ENCODE measurements at regions not wholly inside any gene's neighbourhood (a gene's known extent, or its start where the extent isn't known, plus 50 kb on each side); places are given as distances from the start of the nearest gene placed in this dataset.

DNA sequence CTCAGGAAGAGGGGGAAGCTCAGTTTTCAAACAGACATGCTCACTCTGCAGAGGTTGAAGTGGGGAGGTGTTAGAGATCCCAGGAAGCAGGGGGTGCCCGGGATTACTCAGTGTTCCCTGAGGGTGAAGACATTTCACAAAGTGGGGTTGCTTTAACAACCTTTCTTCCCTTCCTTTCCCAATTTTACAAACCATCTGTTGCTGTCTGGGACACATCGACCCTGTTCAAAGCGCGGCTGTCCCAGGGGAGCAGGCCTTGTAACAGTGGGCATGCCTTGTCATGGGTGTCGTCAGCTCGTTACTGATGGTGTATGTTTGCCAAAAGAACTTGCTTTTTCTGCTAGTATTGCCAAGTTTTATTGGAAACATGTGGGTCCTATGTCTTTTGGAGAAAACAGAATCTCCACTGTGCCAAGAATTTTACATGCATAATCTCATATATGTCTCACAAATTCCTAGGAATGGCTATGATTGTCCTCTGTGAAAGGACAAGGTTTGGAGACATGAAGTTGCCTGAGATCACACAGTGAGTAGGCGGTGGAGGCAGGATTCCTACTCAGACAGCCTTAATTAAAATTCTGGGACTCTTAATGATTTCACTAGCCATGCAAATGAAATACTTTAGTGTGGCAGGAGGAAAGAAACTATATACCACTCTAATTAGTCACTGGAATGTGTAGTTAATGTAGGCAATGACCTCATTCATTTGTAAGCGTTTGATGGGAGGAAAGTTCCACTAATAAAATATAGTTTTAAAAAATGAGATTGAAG is 198.9 kb downstream of the NXNL2 start:
- intact Hi-C loops (cut with micrococcal nuclease): no loop called here

DNA sequence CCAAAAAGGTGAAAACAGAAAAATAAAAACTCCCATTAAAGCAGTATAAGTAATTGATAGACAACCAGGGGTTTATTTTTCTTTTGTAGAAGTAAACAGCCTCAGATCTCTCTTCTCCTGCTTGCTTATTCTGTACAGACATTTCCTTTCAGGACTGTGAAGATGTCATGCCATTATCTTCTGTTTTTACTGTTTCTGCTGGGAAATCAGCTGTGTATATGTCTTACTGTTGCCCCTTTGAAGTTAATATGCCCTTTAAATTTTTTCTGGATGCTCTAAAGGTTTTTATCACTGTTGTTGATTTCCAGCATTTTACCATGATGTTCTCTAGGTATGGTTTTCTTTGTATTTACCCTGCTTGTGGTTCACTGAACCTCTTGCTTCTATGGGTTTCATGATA is 199.5 kb downstream of the NXNL2 start:
- intact Hi-C loops (cut with micrococcal nuclease): no loop called here

DNA sequence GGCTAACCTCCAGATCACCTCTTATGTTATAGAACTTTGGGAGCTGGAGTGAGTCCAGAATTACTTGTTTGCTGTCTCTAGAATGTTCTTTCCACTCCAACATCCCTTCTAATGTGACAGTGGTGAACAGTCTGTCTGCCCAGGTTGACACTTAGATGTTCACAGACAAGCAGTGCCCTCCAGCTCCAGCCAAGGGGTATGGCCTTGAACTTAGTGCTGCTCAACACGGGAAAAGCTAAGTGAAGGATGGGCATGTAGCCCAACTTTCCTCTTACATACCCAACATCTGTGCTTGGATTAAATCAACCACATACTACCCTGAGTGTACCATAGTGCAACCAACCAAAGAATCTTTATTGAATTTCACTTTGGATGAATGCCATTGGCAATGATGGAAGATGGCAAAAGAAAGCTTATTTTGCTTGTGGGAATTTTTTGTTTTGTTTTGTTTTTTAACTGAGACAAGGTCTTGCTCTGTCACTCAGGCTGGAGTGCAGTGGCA is 201.2 kb downstream of the NXNL2 start:
- intact Hi-C loops (cut with micrococcal nuclease): no loop called here

DNA sequence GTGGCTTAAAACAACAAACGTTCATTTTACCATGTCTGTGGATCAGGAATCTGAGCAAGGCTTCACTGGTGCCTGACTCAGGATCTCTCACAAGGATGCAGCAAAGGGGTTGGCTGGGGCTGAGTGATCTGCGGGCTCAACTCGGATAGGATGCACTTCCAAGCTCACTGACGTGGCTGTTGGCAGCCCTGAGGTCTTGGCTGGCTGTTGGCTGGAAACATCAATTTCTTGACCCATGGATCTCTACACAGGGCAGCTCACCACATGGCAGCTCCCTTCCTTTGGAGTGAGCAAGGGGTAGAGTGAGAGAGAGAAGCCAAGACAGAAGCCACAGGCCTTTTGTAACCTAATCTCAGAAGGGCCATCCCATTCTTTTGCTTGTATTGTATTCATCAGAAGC is 202.1 kb downstream of the NXNL2 start:
- intact Hi-C loops (cut with micrococcal nuclease): no loop called here

DNA sequence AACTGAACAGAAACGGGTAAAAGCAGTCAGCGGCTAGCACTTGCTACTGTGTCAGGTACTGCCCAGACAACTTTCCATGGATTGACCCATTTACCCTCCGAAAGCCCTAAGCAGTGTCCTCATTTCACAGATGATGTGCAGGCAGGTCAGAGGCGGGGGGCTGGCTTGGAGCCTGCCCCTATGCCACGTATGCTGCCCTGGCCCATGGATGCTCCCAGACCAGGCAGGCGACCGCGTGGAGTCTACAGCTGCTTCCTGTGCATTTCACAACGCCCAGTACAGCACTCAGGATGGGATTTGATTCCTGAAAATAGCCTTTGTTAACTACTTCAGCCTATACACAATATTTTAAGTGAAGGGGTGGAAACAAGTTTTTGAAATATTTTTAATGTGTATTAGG is 202.9 kb downstream of the NXNL2 start:
- intact Hi-C loops (cut with micrococcal nuclease): no loop called here

DNA sequence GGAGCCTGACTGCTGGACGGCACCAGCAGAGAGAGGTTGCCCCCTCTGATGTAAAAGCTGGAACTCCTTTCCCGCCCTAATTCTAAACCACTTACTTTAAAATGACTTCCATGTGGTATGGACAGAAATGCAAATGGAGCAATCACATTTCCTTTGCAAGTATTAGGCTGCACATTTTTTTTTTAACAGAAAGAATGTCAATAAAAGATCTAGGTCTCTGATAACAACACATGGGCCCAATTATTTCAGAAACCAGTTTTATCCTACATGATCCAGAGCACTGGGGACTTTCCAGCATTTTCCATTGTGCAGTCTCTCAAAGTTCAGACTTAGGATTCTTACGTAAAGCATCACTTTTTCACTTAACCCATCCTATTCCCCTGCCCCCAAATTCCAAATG is 203.7 kb downstream of the NXNL2 start:
- intact Hi-C loops (cut with micrococcal nuclease): no loop called here

DNA sequence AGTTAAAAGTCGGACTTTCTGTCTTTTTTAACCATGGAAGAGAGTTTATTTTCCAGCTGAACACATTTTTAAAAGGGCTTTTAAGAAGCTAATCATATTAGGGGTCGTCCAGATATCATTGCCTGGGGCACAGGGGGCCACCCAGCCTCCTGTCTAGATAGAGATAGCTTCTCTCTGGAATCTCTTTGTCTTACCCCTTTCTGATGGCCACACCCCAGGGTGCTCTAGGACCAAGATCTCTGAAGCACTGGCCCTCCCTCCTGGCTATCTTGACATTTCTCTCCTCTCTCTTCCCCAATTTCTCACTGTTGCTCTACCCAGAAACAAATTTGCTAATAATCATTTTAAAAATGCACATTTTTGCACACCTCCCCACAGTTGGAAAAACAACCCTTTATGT is 204.4 kb downstream of the NXNL2 start:
- intact Hi-C loops (cut with micrococcal nuclease): no loop called here

DNA sequence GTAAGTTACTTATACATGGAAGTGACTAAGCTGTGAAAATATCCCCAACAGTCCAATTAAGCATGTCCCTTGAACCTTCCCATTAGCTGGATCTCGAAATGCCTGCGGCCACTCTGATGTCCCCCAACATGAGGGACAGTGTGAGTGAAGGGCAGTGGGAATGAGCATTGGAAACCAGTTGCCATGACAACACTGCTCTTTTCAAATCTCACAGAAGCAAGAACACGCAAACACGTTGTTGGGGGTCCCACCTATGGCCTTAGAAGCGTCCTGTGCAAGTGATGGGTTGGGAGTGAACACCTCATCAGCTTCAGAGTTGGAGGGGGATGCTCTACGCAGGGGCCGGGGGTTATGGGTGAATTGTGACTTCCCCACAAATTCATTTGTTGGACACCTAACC is 205.9 kb downstream of the NXNL2 start:
- intact Hi-C loops (cut with micrococcal nuclease): loop anchor here (1.0 to 2.0 kb wide), 2 partner anchors 147 to 790 kb away; no protein-coding TSS in a partner anchor

DNA sequence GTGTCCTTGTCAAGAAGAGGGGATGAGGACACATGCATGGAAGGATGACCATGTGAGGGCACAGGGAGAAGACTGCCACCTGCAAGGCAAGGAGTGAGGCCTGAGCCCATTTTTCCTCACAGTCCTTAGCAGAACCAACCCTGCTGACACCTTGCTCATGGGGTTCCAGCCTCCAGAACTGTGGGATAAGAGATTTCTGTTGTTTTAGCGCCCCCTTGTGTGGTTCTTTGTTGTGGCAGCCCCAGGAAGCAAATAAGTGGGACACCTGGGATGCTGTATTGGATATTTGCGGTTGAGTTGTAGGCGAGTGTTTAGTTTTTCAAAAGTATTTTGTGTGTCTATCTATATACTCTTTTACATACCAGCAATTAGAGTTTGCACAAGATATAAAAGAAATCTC is 206.4 kb downstream of the NXNL2 start:
- intact Hi-C loops (cut with micrococcal nuclease): loop anchor here (1.0 to 2.0 kb wide), 2 partner anchors 147 to 791 kb away; no protein-coding TSS in a partner anchor

DNA sequence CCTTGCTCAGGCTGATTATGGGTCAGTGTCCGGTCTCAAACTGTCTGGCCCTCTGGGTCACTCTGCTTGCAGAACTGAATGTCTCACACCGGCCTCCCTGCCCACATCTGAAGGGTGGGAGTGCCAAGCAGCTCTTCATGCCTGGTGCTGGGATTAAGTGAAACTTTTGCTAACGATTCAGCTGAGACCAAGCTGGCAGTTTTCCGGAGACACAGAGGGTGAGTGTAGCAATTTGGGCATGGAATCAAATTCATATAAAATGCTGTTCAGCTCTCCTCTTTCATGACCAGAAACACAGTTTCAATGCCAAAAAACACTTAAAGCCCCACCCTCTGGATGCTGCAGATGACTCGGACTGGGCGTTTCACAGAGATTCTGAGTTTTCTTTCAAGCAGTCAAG is 207.5 kb downstream of the NXNL2 start:
- intact Hi-C loops (cut with micrococcal nuclease): no loop called here

DNA sequence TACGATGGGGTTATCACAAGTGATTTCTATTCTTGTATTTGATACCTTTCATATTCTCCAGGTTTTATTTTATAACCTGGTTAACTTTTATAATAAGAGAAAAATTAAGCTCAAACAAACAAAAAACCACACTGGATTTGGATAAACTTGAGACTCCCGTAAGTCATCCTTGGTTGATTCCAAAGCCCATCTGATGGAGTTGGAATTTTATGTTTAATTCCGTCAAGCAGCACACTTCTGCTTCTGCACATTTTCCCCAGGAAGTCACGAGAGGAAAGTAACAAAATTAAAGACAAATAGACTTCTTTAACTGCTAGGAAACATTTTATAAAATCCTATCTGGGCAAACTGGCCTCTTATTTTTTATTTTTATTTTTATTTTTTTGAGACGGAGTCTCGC is 207.9 kb downstream of the NXNL2 start:
- intact Hi-C loops (cut with micrococcal nuclease): no loop called here

DNA sequence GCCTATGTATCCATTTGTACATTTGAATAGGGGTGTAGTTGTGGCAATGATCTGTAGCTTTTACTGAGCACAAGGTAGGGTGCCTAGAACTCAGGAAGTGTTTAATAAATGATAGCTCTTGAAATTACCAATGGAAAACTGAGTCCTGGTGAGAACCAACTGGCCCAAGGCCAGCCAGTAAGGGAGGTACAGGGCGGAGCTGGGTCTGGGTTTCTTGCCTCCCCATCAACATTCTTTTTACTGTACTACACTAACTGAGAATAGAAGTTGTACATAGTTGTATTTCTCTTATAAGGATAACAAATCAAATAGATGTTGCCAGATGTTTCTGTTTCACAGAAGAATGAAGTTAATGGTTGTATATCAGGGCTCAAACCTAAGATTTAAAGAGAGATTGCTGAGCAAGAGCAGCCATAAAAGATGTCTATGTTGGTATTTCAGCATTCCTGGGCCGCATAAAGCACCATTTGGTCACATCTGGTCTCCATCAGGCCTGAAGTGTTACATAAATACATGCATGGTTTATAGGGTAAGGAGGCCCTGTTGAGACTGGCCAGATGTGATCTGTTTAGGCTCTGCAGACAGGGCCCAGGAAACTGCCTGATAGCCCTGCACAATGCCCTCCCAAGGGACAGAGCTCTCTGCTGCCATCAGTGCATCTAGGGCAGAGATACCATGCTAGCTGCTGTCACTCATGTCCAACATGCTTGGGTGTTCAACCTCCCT is 210.5 kb downstream of the NXNL2 start:
- intact Hi-C loops (cut with micrococcal nuclease): no loop called here

DNA sequence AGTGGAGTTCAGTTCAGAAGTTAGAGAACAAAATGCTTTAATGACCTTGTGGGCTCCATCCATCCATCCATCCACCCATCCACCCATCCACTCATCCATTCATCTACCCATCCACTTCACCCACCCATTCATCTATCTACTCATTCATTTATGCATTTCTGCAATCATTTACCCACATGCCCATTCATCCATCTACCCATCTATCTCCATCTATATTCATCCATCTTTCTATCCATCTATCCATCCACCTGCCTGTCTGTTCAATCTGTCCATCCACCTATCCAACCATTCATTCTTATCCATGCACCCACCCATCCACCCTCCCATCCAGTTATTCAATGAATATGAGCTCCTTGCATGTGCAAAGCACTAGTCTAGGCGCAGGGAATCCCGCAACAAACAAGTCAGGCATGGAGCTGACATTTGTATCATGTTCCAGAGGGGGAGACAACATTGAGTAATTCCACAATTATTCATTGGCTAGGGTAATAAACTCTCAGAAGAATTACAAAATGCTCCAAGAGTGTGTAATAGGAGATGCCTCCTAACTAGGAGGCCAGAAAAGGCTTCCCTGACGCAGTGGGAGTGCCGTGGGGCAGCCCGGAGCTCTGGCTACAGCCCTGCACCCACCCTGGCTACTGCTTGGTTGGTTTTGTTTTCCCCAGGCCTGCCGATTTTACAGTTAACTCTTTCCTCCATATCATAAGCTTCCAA is 211.2 kb downstream of the NXNL2 start:
- intact Hi-C loops (cut with micrococcal nuclease): no loop called here

DNA sequence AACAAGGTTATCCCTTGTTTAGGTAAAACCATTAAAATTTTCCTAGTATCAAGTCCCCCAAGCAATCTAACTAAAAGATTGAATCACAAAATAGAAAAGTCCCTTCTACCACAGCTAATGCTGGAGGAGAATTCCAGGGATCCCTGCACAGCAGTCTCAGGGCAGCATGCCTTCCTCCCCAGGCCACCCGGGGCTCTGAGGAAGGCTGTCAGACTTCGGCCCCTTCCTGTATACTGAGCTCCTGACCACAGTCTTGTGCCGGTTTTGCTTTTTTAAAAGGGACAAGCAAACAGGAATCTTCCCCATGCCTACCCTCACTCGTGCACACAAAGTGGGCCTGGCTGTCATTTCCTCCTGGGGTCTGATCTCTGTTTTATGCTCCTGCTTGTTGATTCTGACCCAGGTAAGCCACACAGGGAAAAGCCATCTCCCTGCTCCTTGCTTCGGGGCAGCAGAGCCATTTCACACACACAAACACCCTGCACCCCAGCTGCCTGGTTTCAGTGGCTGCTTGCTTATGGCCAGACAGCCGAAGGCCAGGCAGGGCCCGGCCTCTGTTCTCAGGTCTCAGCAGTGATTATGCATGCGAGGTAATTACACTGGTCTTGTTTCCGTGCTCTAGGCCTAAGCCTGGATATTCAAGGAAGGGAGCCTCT is 211.9 kb downstream of the NXNL2 start:
- intact Hi-C loops (cut with micrococcal nuclease): no loop called here

DNA sequence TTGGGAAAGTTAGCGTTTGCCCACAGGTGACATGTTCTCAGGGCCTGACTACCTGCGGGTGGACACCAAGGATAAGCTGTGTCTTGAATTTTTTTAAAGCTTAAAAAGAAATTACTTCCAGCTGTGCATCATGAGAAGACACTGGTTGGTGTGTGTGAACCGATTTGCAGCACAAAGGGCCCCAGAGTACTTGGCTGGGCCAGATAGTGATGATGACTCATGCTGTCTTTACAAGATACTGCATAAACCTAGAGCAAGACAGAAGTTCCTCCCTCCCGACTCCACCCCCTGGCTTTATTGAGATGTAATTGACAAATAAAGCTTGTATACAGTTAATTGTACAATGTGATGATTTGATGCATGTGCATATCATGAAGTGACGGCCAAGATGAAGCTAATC is 212.8 kb downstream of the NXNL2 start:
- intact Hi-C loops (cut with micrococcal nuclease): no loop called here

DNA sequence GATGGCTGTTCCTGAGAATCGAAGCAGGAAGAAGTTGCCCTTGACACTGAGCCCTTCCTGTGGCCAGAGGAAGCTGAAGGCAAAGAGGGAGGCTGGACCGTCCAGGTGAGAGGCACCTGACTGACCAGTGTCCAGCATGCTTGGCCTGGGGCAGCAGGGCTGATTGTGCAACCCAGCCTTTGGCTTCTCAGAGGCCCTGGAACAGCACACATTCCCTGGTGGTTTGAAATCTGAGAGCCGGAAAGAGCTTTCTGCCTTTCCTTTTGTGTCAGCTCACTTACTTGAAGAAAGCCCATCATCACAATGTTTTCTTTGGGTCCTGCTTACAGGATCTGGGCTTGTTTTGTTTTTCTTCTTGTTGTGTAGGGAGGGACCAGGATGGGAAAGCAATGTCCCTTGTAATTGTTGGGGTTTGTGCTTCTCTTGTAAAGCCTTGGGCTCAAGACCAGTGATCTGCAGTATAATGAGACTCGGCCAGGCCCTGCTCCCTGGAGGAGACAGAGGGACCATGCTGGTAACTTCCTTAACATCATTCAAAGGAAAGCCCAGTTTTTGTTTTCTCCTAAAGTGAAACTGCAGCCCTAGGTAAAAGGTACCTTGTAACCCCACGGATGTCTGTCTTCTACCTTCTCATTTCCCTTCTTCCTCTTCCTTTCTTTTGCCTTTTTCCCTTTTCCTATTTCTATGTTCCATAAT is 213.7 kb downstream of the NXNL2 start:
- intact Hi-C loops (cut with micrococcal nuclease): no loop called here

DNA sequence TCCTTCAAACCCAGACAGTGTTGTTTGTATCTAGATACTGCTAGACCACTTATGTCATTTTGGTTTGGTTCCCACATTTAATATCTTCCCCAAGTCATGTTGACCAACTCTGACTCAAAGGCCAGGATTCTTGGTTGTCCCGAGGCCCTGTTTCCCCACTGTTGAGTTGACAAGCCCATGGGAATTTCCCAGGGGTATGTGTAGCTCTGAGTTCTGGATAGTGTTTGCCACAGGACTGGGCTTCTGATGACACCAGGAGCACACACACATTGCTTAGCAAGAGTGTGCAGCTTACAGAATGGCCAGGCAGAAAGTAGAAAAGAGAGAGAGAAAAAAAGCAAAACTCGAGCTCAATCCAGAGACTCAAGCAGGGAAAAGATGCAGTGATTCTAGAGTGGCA is 214.4 kb downstream of the NXNL2 start:
- intact Hi-C loops (cut with micrococcal nuclease): no loop called here

DNA sequence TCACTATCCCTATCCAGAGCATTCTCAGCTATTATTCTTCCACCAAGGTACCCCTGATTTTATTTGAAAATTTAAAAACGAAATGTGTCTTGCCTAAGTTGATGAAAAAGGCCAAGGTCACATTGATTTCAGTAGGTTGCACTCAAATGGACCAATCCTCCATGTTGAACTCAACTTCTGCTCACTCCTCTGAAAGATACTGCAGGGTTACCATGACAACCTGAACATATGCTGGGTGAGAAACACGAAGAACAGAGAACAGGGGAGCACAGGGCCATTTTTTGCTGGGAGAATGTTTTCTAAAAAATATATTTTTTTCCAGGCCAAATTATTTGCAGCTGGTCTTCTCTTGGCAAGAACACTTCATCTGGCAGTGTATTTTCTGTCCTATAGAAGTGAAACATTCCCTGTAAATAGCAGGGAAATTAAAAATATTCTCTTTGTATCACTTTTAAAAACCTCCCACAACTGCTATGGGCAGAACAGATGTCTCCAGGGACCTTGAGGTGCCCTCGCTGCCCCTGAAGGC is 215.9 kb downstream of the NXNL2 start:
- intact Hi-C loops (cut with micrococcal nuclease): no loop called here

DNA sequence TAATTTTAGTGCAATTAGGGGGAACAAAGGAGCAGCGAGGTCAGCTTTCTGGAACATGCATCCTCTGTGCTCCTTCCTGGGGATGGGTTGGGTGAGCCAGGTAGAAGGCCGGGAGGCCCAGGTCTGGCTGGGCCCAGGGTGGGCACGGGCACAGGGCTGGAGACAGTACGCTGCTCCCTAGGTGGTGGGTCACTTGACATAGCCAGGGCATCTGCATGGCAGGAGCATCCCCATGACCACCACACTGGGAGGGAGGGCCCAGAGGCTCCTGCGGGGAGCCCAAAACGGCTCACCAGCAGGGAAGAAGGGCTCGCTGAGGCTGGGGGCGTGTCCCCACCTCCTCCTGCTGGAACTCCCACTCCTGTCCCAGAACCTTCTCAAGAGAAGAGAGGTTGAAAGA is 216.8 kb downstream of the NXNL2 start:
- intact Hi-C loops (cut with micrococcal nuclease): no loop called here

DNA sequence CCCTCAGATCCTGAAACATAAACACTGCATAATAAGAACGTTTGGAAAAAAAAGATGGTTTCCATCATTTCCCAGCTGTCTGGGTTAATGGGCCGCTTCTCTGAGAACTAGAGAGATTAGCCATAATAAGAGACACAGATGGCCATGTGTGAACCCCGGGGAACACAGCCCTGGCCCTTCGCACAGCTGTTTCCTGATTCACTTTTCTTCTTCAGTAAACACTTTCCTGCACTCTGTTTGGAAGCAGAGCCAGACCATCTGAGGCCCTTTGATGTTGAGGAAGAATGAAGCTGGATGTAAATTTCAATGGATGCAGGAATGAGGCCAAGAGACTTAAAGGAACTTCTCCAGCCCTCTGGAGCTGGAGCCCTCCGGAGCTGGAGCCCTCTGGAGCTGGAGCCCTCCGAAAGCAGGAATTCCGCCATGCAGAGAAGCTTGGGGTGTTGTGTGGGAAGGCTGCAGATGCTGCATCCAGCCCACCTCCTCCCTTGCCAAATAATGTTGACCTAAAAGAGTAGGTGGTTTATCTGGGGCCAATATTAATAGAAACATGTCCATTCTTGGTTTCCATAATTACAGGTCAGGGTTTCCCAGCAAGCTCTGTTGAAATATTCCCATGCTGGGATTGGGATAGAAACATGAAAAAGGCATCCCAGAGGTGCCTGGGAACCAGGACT is 218.9 kb downstream of the NXNL2 start:
- intact Hi-C loops (cut with micrococcal nuclease): no loop called here
